ENCODE measurements at regions not wholly inside any gene's neighbourhood (a gene's known extent, or its start where the extent isn't known, plus 50 kb on each side); places are given as distances from the start of the nearest gene placed in this dataset.
"Not testable (repeated sequence)": the region's sequence is repeated elsewhere in the genome, so short reads cannot be mapped to it uniquely, and the experiment has no call there.

- H3K4me3 ChIP-seq (ENCODE audit: low read depth, low read length), result no peak overlapping the region
- DNase-seq (ENCODE audit: low read depth), result no peak
- TF ChIP-seq CTCF (conservative IDR thresholded peaks at IDR 0.05; ENCODE audit: low read depth, low read length), result no peak
Observed at GRCh38 chr3:18556001-18556408, 130.9 kb upstream of the SATB1 start.

DNA sequence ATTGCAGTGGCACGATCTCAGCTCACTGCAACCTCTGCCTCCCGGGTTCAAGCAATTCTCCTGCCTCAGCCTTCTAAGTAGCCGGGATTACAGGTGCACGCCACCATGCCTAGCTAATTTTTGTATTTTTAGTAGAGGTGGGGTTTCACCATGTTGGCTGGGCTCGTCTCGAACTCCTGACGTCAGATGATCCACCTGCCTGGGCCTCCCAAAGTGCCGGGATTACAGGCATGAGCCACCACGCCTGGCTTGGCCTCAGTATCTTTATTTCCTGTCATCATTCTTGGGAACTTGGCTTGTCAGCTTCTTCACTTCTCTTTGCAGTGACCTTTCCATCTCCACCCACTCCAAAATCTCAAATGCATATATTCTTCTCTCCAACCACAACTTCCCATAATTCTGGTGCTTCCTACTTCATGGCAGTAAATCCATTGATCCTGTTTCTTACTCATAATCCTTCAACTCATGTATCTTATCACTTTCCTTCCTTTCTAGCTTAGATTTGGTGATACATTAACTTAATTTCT, 127.5 kb upstream of the SATB1 start:
- not testable (repeated sequence) for H3K4me3 ChIP-seq (ENCODE audit: low read depth, low read length); DNase-seq (ENCODE audit: low read depth)

DNA sequence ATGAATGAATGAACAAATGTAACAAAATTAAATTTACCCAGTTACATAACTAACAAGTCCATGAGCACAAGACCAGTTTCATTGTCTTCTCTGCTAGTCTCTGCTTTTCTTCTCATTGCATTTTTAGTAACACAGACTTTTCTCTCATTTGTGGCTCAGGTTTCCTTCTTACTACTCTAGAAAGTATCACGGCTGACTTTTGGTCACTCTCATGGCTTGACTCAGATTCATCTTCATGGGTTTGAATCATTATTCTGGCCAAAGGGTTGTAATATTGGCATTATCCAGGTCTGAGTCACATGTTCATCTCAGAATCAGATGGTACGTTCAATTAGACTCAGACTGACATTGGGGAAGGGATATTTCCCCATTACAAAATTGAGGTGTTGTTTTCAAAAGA, 121.5 kb upstream of the SATB1 start:
- no peak for TF ChIP-seq CTCF (conservative IDR thresholded peaks at IDR 0.05; ENCODE audit: low read depth, low read length)
- no peak overlapping the region for H3K4me3 ChIP-seq (ENCODE audit: low read depth, low read length)
- DNase-seq (ENCODE audit: low read depth), result no peak

- DNase-seq (ENCODE audit: low read depth), result no peak
- no peak for TF ChIP-seq CTCF (conservative IDR thresholded peaks at IDR 0.05; ENCODE audit: low read depth, low read length)
Observed at GRCh38 chr3:18544146-18544545, 119.0 kb upstream of the SATB1 start.

DNA sequence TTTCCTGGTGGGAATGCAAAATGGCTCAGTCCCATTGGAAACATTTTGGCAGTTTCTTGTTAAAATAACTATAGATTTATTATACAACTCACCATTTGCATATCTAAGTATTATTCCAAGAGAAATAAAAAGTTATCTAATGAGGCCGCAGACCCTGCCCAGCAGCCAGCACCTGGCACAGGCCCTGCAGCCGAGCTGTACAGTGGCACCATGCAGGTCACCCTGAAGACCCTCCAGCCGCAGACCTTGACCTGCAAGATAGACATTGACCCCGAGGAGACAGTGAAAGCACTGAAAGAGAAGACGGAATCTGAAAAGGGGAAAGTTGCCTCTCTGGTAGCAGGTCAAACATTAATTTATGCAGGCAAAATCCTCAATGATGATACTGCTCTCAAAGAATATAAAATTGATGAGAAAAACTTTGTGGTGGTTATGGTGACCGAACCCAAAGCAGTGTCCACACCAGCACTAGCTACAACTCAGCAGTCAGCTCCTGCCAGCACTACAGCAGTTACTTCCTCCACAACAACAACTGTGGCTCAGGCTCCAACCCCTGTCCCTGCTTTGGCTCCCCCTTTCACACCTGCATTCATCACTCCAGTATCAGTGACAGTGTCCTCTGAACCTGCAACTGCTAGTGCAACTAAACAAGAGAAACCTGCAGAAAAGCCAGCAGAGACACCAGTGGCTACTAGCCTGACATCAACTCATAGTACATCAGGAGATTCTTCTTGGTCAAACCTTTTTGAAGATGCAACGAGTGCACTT, 113.5 kb upstream of the SATB1 start:
- no peak for TF ChIP-seq CTCF (conservative IDR thresholded peaks at IDR 0.05; ENCODE audit: low read depth, low read length)
- DNase-seq (ENCODE audit: low read depth), result no peak
- no peak overlapping the region for H3K4me3 ChIP-seq (ENCODE audit: low read depth, low read length)

More at GRCh38 chr3:18544146-18544545, 119.0 kb upstream of the SATB1 start:
- H3K4me3 ChIP-seq (ENCODE audit: low read depth, low read length), result no peak overlapping the region

DNA sequence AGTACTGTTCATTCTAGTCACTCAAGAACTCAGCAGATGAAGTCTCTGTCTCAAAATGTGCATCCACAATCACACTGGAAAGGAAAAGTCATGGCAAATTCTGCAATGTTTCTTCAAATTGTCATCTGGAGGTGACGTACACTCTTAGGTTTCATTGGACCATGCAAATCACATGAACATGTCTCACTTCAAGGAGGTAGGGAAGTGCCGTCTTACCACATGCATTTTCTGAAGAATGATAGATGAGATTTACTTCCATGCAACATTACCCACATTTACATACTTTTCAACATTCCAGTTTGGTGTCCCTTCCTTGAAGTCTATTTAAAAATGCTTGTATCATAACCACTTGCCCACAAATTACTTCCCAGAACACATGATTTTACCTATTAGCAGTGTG, 107.9 kb upstream of the SATB1 start:
- DNase-seq (ENCODE audit: low read depth), result no peak
- TF ChIP-seq CTCF (conservative IDR thresholded peaks at IDR 0.05; ENCODE audit: low read depth, low read length), result no peak
- H3K4me3 ChIP-seq (ENCODE audit: low read depth, low read length), result no peak overlapping the region

DNA sequence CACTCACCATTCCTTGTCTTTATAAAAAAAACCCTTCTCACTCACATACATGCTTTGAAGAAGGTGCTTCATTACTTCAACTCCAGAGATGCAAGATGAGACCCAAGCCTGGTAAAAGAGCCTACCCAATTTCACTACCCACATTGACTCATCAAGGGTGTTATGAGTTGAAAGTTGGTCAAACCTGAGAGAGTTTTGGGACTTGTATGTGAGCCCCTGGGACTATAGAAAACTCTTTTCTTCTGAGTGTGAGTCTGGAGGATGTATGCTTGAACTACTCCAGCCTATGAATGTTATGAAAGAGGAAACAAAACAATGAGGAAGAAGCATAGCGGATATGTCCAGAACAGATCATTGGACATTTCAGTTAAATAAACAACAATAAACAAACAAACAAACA, 106.5 kb upstream of the SATB1 start:
- DNase-seq (ENCODE audit: low read depth), result no peak
- H3K4me3 ChIP-seq (ENCODE audit: low read depth, low read length), result no peak overlapping the region
- TF ChIP-seq CTCF (conservative IDR thresholded peaks at IDR 0.05; ENCODE audit: low read depth, low read length), result no peak

Measured in choroid plexus epithelial cell (primary cell).